ENCODE measurements at regions not wholly inside any gene's neighbourhood (a gene's known extent, or its start where the extent isn't known, plus 50 kb on each side); places are given as distances from the start of the nearest gene placed in this dataset.

GRCh38 chr18:39751161-39751560, 2185.6 kb upstream of the CELF4 start:
- H3K27ac ChIP-seq (ENCODE audit: low read depth, low read length), result no peak overlapping the region
- WGBS, 2 experiments (ENCODE audit: insufficient coverage in 1 of 2, insufficient read length in 1 of 2), result 100% methylated on average over 1 of the region's 1 CpG; no CpG with 5 or more reads in 1 of the 2 experiments
- no peak for DNase-seq
- Mint-ChIP-seq H3K27ac (no peak overlapping the region), H3K4me3 (no peak overlapping the region), H3K4me1 (no peaks in the 10 kb centered on the region), H3K27me3 (ENCODE audit: insufficient read depth) (no peaks in the 10 kb centered on the region), H3K36me3 (ENCODE audit: low read depth) (peaks cover 16% of the 10 kb centered on the region), H3K9me3 (peaks cover 17% of the 10 kb centered on the region)
- no peak for TF ChIP-seq CTCF (conservative IDR thresholded peaks at IDR 0.05)
- H3K36me3 ChIP-seq (ENCODE audit: control insufficient read depth, insufficient read depth, low read length), result peaks cover 14% of the 10 kb centered on the region
- H3K4me1 ChIP-seq (ENCODE audit: control insufficient read depth, insufficient read depth, low read length), result no peaks in the 10 kb centered on the region
- peaks cover 27% of the 10 kb centered on the region for H3K9me3 ChIP-seq (ENCODE audit: control insufficient read depth, low read length)
- H3K27me3 ChIP-seq (ENCODE audit: control insufficient read depth, insufficient read depth, low read length, poor library complexity, severe bottlenecking), result no peaks in the 10 kb centered on the region
- H3K4me3 ChIP-seq (ENCODE audit: low read length), result no peak overlapping the region
- no peak overlapping the region for H3K9ac ChIP-seq (ENCODE audit: extremely low read depth, low read length, poor library complexity, severe bottlenecking)

- Histone ChIP-seq H3K4me3 (ENCODE audit: low read length) (peak overlapping the region; percentile 28), H3K9me3 (ENCODE audit: control insufficient read depth, low read length) (peaks cover 27% of the 10 kb centered on the region), H3K4me1 (ENCODE audit: control insufficient read depth, insufficient read depth, low read length) (no peaks in the 10 kb centered on the region), H3K9ac (ENCODE audit: extremely low read depth, low read length, poor library complexity, severe bottlenecking) (no peak overlapping the region), H3K27ac (ENCODE audit: low read depth, low read length) (no peak overlapping the region), H3K36me3 (ENCODE audit: control insufficient read depth, insufficient read depth, low read length) (peaks cover 14% of the 10 kb centered on the region), H3K27me3 (ENCODE audit: control insufficient read depth, insufficient read depth, low read length, poor library complexity, severe bottlenecking) (no peaks in the 10 kb centered on the region)
- no peak overlapping the region for H3K27ac Mint-ChIP-seq
- peaks cover 17% of the 10 kb centered on the region for H3K9me3 Mint-ChIP-seq
- TF ChIP-seq CTCF (conservative IDR thresholded peaks at IDR 0.05), result no peak
- peaks cover 16% of the 10 kb centered on the region for H3K36me3 Mint-ChIP-seq (ENCODE audit: low read depth)
- WGBS, 2 experiments (ENCODE audit: insufficient coverage in 1 of 2, insufficient read length in 1 of 2), result 93 to 100% methylated on average over 2 of the region's 2 CpGs
- H3K4me1 Mint-ChIP-seq, result no peaks in the 10 kb centered on the region
- no peaks in the 10 kb centered on the region for H3K27me3 Mint-ChIP-seq (ENCODE audit: insufficient read depth)
- H3K4me3 Mint-ChIP-seq, result no peak overlapping the region
- no peak for DNase-seq
These were observed 2183.6 kb upstream of the CELF4 start for GRCh38 chr18:39749154-39749553.

- Histone ChIP-seq H3K9ac (ENCODE audit: extremely low read depth, low read length, poor library complexity, severe bottlenecking) (no peak overlapping the region), H3K9me3 (ENCODE audit: control insufficient read depth, low read length) (peaks cover 27% of the 10 kb centered on the region), H3K27ac (ENCODE audit: low read depth, low read length) (no peak overlapping the region), H3K4me3 (ENCODE audit: low read length) (peak overlapping the region; percentile 28), H3K27me3 (ENCODE audit: control insufficient read depth, insufficient read depth, low read length, poor library complexity, severe bottlenecking) (no peaks in the 10 kb centered on the region), H3K4me1 (ENCODE audit: control insufficient read depth, insufficient read depth, low read length) (no peaks in the 10 kb centered on the region), H3K36me3 (ENCODE audit: control insufficient read depth, insufficient read depth, low read length) (peaks cover 14% of the 10 kb centered on the region)
- Mint-ChIP-seq H3K27ac (no peak overlapping the region), H3K9me3 (peaks cover 17% of the 10 kb centered on the region), H3K36me3 (ENCODE audit: low read depth) (peaks cover 16% of the 10 kb centered on the region), H3K27me3 (ENCODE audit: insufficient read depth) (no peaks in the 10 kb centered on the region), H3K4me1 (no peaks in the 10 kb centered on the region), H3K4me3 (no peak overlapping the region)
- DNase-seq, result no peak
- 88 to 100% methylated on average over 1 to 2 of the region's 2 CpGs for WGBS, 2 experiments (ENCODE audit: insufficient coverage in 1 of 2, insufficient read length in 1 of 2)
- no peak for TF ChIP-seq CTCF (conservative IDR thresholded peaks at IDR 0.05)
These were observed 2183.1 kb upstream of the CELF4 start for GRCh38 chr18:39748727-39749126.

Data from endodermal cell (in vitro differentiated cells).